COLO668 (cell line): ENCODE measurements at regions not wholly inside any gene's neighbourhood (a gene's known extent, or its start where the extent isn't known, plus 50 kb on each side); places are given as distances from the start of the nearest gene placed in this dataset.
"Not testable (repeated sequence)": the region's sequence is repeated elsewhere in the genome, so short reads cannot be mapped to it uniquely, and the experiment has no call there.

Source experiments
- DNase-seq: peaks from one replicate; lab custom pipeline; 2025; ENCODE audit not compliant: unreplicated experiment; lab: John Stamatoyannopoulos, UW

GRCh38 chr1:147071142-147071541 lies 101.1 kb downstream of the PRKAB2 start:
- DNase-seq = no peak

- no peak for DNase-seq
Observed at GRCh38 chr1:147062956-147063355, 109.3 kb downstream of the PRKAB2 start.

GRCh38 chr1:147061880-147062279 lies 110.4 kb downstream of the PRKAB2 start:
- not testable (repeated sequence) for DNase-seq

DNA sequence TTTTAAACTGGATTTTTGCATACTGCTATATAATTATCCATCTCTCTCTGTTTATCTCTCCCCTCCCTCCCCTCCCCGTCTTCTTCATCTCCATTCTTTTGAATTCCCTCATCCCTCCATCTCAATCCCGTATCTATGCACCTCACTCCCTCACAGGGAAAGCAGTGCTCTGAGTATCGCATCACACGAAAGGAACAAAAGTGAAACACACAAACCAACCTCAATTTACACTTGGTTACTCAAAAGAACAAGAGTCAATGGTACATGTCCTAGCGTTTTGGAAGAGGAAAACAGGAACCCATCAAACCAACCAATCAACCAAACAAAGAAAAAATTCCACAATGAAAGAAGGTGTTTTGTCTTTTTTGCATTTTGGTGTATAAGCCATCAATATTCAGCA lies 115.1 kb downstream of the NBPF12 start:
- no peak for DNase-seq

DNA sequence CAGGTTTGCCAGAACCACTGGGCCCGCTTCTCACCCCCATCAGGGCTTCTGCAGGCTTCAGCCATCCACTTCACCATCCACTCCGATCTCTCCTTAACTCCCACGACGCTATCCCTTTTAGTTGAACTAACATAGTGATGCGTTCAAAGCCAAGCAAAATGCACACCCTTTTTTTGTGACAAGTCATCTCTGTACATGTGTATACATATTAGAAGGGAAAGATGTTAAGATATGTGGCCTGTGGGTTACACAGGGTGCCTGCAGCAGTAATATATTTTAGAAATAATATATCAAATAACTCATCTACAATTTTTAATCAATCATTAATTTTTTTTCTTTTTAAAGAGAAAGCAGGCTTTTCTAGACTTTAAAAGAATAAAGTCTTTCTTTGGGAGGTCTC lies 114.6 kb downstream of the NBPF12 start:
- DNase-seq = no peak

- no peak for DNase-seq
Observed at GRCh38 chr1:147052143-147052542, 114.0 kb downstream of the NBPF12 start.

DNA sequence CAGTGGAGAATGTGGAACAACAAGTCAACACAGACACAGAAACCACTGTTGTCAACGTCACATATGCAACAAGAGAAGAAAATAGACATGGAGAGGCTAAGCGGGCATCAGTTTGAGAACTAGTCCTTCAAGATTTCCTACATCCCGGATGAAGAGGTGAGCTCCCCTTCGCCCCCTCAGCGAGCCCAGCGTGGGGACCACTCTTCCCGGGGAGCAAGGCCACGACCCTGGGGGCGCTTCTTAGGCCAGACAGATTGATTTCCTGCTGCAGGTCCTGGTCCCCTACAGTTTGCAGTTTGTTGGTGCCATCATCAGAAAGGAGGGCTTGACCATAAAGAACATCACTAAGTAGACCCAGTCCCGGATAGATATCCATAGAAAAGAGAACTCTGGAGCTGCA lies 113.0 kb downstream of the NBPF12 start:
- no peak for DNase-seq

- no peak for DNase-seq
Observed at GRCh38 chr1:147050654-147051053, 112.5 kb downstream of the NBPF12 start.

DNA sequence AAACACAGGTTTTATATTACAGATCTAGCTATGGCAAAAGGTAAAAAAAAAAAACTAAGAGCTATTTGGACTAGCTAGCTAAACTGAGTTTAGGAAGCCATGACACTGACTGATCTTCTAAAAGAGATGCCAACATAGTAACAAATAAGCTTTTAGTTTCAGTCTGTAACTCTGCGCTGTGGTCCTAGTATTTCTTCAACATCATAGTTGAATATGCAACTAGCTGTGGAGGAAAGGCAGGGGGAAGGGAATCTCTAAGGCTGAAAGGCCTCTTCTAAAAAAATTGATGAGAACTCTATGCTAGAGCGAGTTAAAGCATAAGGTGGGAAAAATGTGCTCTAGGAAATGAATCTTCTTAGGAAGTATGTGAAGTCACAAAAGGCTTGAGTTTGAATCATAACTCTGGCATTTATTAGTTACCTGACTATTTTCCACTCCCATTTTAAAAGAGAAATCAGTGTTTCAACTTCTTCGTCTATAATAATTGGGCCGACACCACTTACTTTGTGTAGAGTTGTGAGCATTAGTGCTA lies 108.8 kb downstream of the NBPF12 start:
- DNase-seq = not testable (repeated sequence)

DNA sequence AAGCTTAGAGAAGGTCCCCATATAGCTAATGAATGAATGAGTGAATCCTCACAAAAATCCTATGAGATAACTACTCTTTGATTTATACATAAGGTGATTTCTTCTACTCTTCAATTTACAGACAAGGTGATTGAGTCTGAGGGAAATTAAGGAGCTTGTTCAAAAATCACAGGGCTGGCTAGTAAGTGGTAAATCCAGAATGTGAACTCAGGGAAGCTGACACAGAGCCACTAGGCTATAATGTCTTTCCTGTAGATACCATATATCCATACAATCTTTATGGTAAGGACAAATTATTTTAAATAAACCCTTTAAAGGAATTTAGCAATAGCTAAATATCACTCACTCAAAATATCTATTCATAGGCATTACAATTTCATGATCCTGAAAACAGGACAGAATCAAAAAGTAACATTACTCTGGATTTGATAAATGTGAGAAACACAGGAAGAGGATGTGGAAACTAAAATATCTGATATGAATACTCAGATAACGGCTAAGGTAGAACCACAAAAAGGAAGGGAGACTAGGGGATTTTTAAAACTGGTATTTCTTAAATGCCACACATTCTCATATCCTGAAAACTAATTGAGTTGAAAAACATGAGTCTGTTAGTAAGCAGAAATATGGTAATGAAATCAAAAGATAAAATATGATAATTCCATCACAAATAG lies 108.2 kb downstream of the NBPF12 start:
- DNase-seq = no peak
